ENCODE measurements at regions not wholly inside any gene's neighbourhood (a gene's known extent, or its start where the extent isn't known, plus 50 kb on each side); places are given as distances from the start of the nearest gene placed in this dataset.

DNA sequence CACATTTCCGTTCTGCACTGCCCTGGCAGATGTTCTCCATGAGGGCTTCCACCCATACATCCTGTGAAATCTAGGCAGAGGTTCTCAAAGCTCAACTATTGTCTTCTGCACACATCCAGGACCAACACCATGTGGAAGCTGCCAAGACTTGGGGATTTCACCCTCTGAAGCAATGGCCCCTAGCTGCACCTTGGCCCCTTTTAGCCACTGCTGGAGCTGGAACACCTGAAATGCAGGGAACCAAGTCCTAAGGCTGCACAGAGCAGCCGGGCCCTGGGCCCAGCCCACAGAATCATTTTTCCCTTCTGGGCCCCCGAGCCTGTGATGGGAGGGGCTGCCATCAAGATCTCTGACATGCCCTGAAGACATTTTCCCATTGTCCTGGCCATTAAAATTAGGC is 228.7 kb downstream of the ANXA1 start:
- TF ChIP-seq POLR2AphosphoS5 (IDR thresholded peaks at IDR 0.05; ENCODE audit: low read depth, low read length): no peak
- TF ChIP-seq, protein P1, sequence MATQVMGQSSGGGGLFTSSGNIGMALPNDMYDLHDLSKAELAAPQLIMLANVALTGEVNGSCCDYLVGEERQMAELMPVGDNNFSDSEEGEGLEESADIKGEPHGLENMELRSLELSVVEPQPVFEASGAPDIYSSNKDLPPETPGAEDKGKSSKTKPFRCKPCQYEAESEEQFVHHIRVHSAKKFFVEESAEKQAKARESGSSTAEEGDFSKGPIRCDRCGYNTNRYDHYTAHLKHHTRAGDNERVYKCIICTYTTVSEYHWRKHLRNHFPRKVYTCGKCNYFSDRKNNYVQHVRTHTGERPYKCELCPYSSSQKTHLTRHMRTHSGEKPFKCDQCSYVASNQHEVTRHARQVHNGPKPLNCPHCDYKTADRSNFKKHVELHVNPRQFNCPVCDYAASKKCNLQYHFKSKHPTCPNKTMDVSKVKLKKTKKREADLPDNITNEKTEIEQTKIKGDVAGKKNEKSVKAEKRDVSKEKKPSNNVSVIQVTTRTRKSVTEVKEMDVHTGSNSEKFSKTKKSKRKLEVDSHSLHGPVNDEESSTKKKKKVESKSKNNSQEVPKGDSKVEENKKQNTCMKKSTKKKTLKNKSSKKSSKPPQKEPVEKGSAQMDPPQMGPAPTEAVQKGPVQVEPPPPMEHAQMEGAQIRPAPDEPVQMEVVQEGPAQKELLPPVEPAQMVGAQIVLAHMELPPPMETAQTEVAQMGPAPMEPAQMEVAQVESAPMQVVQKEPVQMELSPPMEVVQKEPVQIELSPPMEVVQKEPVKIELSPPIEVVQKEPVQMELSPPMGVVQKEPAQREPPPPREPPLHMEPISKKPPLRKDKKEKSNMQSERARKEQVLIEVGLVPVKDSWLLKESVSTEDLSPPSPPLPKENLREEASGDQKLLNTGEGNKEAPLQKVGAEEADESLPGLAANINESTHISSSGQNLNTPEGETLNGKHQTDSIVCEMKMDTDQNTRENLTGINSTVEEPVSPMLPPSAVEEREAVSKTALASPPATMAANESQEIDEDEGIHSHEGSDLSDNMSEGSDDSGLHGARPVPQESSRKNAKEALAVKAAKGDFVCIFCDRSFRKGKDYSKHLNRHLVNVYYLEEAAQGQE (IDR thresholded peaks at IDR 0.05; ENCODE audit: insufficient read depth in 1 of 2, low read depth in 2 of 2, low read length in 2 of 2): no peak
- TF ChIP-seq TAF1 (IDR thresholded peaks at IDR 0.05; ENCODE audit: borderline replicate concordance, insufficient read depth, low read length): no peak
- TF ChIP-seq SIN3A (IDR thresholded peaks at IDR 0.05; ENCODE audit: borderline replicate concordance, insufficient read depth, low read length): no peak

Data from PFSK-1 (cell line).